ENCODE measurements at regions not wholly inside any gene's neighbourhood (a gene's known extent, or its start where the extent isn't known, plus 50 kb on each side); places are given as distances from the start of the nearest gene placed in this dataset.
A peak's percentile ranks its signal among the peaks of the same experiment; 100 is the strongest.

DNA sequence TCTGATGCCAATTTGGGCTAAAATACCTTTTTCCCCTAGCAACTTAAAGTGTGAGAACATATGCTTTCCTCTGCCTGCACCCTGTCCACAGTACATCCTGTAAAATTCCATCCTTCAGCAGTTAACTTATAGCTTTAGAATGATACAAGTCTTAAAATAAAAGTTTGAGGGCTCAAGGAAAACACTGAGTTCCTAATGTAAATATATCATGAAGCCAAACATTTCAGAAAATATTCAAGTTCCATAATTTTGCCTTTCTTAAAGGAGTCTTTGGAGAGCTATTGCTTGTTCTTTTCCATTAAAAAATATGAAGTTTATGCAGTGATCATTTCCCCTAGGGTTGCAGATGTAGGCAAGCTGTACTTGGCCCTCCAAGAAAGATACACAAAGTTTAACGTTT lies 303.8 kb downstream of the COL12A1 start:
- Mint-ChIP-seq H3K27ac (ENCODE audit: low read depth, unreplicated experiment) (no peak overlapping the region), H3K27me3 (ENCODE audit: insufficient read depth, unreplicated experiment) (no peaks in the 10 kb centered on the region), H3K9me3 (ENCODE audit: unreplicated experiment) (peaks cover 24% of the 10 kb centered on the region), H3K4me3 (ENCODE audit: unreplicated experiment) (no peak overlapping the region), H3K4me1 (ENCODE audit: insufficient read depth, unreplicated experiment) (no peaks in the 10 kb centered on the region), H3K36me3 (ENCODE audit: insufficient read depth, unreplicated experiment) (no peaks in the 10 kb centered on the region)
- DNase-seq (ENCODE audit: unreplicated experiment), result no peak
- ChIA-PET CTCF (interaction anchor here (0.7 to 1.1 kb wide), 3 partner anchors 301 to 993 kb away, joined by 3 to 4 read pairs (median 4); no protein-coding TSS in a partner anchor), POLR2A (no interaction called here)
- intact Hi-C loops (cut with micrococcal nuclease), result no loop called here
- BruUV-seq (replicated peaks), result no TSS peak
- TF ChIP-seq, protein P1, sequence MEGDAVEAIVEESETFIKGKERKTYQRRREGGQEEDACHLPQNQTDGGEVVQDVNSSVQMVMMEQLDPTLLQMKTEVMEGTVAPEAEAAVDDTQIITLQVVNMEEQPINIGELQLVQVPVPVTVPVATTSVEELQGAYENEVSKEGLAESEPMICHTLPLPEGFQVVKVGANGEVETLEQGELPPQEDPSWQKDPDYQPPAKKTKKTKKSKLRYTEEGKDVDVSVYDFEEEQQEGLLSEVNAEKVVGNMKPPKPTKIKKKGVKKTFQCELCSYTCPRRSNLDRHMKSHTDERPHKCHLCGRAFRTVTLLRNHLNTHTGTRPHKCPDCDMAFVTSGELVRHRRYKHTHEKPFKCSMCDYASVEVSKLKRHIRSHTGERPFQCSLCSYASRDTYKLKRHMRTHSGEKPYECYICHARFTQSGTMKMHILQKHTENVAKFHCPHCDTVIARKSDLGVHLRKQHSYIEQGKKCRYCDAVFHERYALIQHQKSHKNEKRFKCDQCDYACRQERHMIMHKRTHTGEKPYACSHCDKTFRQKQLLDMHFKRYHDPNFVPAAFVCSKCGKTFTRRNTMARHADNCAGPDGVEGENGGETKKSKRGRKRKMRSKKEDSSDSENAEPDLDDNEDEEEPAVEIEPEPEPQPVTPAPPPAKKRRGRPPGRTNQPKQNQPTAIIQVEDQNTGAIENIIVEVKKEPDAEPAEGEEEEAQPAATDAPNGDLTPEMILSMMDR (IDR thresholded peaks at IDR 0.05; ENCODE audit: unreplicated experiment), result no peak

GRCh38 chr6:74901576-74901975 lies 304.3 kb downstream of the COL12A1 start:
- no peak for DNase-seq (ENCODE audit: unreplicated experiment)
- no peaks in the 10 kb centered on the region for H3K36me3 Mint-ChIP-seq (ENCODE audit: insufficient read depth, unreplicated experiment)
- ChIA-PET POLR2A (no interaction called here), CTCF (interaction anchor here (0.6 to 1.4 kb wide), 5 partner anchors 15 to 304 kb away, joined by 3 to 4 read pairs (median 4); no protein-coding TSS in a partner anchor)
- no peak overlapping the region for H3K4me3 Mint-ChIP-seq (ENCODE audit: unreplicated experiment)
- TF ChIP-seq, protein P1 (IDR thresholded peaks at IDR 0.05; ENCODE audit: unreplicated experiment), result no peak
- no TSS peak for BruUV-seq (replicated peaks)
- H3K9me3 Mint-ChIP-seq (ENCODE audit: unreplicated experiment), result peaks cover 19% of the 10 kb centered on the region
- H3K27me3 Mint-ChIP-seq (ENCODE audit: insufficient read depth, unreplicated experiment), result no peaks in the 10 kb centered on the region
- intact Hi-C loops (cut with micrococcal nuclease), result no loop called here
- no peak overlapping the region for H3K27ac Mint-ChIP-seq (ENCODE audit: low read depth, unreplicated experiment)
- no peaks in the 10 kb centered on the region for H3K4me1 Mint-ChIP-seq (ENCODE audit: insufficient read depth, unreplicated experiment)

DNA sequence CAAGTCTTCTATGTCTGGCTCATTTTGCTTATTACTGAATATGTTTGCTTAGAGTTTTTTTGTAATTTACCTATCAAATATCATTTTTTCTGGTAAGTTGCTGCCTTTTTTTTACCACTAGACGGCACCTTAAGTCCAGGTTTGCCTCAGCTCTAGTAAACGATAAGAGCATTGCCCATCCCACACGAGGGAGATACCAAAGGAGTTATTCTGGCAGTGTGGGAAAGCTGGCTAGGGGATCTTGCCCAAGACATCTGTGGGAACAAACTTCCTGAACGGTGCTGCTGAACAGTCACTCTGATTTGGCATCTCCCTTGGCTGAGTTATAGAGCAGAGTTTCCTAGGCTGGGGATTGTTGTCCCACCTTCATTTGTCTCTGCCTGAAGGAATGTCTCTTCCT lies 306.4 kb downstream of the COL12A1 start:
- H3K36me3 Mint-ChIP-seq (ENCODE audit: insufficient read depth, unreplicated experiment), result no peaks in the 10 kb centered on the region
- H3K4me3 Mint-ChIP-seq (ENCODE audit: unreplicated experiment), result no peak overlapping the region
- TF ChIP-seq, protein P1 (IDR thresholded peaks at IDR 0.05; ENCODE audit: unreplicated experiment), result peak; percentile 40
- peaks cover 8% of the 10 kb centered on the region for H3K9me3 Mint-ChIP-seq (ENCODE audit: unreplicated experiment)
- DNase-seq (ENCODE audit: unreplicated experiment), result peak; percentile 61
- H3K4me1 Mint-ChIP-seq (ENCODE audit: insufficient read depth, unreplicated experiment), result no peaks in the 10 kb centered on the region
- intact Hi-C loops (cut with micrococcal nuclease), result loop anchor here (1.0 to 5.0 kb wide), 3 partner anchors 305 to 492 kb away; no protein-coding TSS in a partner anchor
- no peak overlapping the region for H3K27ac Mint-ChIP-seq (ENCODE audit: low read depth, unreplicated experiment)
- BruUV-seq (replicated peaks), result no TSS peak
- no peaks in the 10 kb centered on the region for H3K27me3 Mint-ChIP-seq (ENCODE audit: insufficient read depth, unreplicated experiment)
- CTCF ChIA-PET, result interaction anchor here (1.0 to 1.7 kb wide), 3 partner anchors 18 to 304 kb away, joined by 3 to 7 read pairs (median 3); no protein-coding TSS in a partner anchor
- POLR2A ChIA-PET, result no interaction called here

DNA sequence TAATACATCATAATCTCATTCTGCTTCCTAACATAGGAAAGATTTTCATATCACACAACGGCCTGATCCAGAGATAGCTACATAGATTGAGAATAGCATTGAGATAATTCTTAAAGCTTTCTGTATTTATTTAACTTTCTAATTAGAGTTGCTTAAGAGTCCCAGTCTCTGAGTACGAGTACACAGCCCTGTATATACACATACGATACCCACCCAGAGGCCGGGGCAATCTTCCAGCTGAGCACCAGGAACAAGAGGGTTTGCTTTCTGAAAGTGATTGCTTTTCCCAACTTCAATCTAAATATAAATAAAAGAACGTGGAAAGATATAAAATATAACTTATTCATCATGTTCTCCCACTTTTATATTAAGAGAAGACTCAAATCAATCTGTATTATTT lies 313.8 kb downstream of the COL12A1 start:
- CTCF ChIA-PET, result interaction anchor here (0.6 to 0.8 kb wide), 3 partner anchors 69 to 930 kb away, joined by 3 to 4 read pairs (median 3); no protein-coding TSS in a partner anchor
- no peak overlapping the region for H3K27ac Mint-ChIP-seq (ENCODE audit: low read depth, unreplicated experiment)
- no peak for DNase-seq (ENCODE audit: unreplicated experiment)

More for the DNA sequence above, 313.8 kb downstream of the COL12A1 start:
- no peaks in the 10 kb centered on the region for H3K27me3 Mint-ChIP-seq (ENCODE audit: insufficient read depth, unreplicated experiment)
- no peak overlapping the region for H3K4me3 Mint-ChIP-seq (ENCODE audit: unreplicated experiment)
- no peaks in the 10 kb centered on the region for H3K4me1 Mint-ChIP-seq (ENCODE audit: insufficient read depth, unreplicated experiment)
- POLR2A ChIA-PET, result interaction anchor here (1.3 kb wide), 1 partner anchor 13 kb away, joined by 6 read pairs; no protein-coding TSS in a partner anchor
- H3K9me3 Mint-ChIP-seq (ENCODE audit: unreplicated experiment), result no peaks in the 10 kb centered on the region
- TF ChIP-seq, protein P1 (IDR thresholded peaks at IDR 0.05; ENCODE audit: unreplicated experiment), result no peak
- intact Hi-C loops (cut with micrococcal nuclease), result no loop called here
- no TSS peak for BruUV-seq (replicated peaks)
- H3K36me3 Mint-ChIP-seq (ENCODE audit: insufficient read depth, unreplicated experiment), result no peaks in the 10 kb centered on the region
